OCI-LY7 (cell line): ENCODE measurements at regions not wholly inside any gene's neighbourhood (a gene's known extent, or its start where the extent isn't known, plus 50 kb on each side); places are given as distances from the start of the nearest gene placed in this dataset.

Experiments
- BruUV-seq: library from RNA; stranded (reverse); fragments of 400-500 nt; replicated peaks from 2 replicates; lab custom pipeline; 2021; lab: Mats Ljungman, UMichigan
- CTCF ChIA-PET: fragments of 300-600 bp; sonication (Branson Sonifier 250); formaldehyde crosslinking; loops from one replicate; lab custom pipeline; 2022; ENCODE audit warnings: antibody characterized with exemption; ENCODE audit not compliant: unreplicated experiment; lab: Charles Lee
- POLR2A ChIA-PET: fragments of 300-600 bp; sonication (Branson Sonifier 250); formaldehyde crosslinking; loops from one replicate; lab custom pipeline; 2022; ENCODE audit warnings: antibody characterized with exemption; lab: Charles Lee
- DNase-seq: peaks from one replicate; pipeline ENCODE4 v3.0.0-alpha.2; 2015; ENCODE audit warnings: low spot score
- H2AFZ ChIP-seq: fragments of 200-600 bp; sonication (generic), shearing (Covaris generic); 2 replicates; pipeline ENCODE4 v1.6.1; 2014; ENCODE audit warnings: mild to moderate bottlenecking, antibody characterized with exemption, low read length, moderate library complexity
- H3K27ac ChIP-seq: fragments of 200-600 bp; sonication (generic); 2 replicates; pipeline ENCODE4 v1.5.1; 2014; ENCODE audit warnings: mixed run types, low read depth, mild to moderate bottlenecking, moderate library complexity, low read length, inconsistent platforms; ENCODE audit not compliant: poor library complexity, severe bottlenecking
- H3K36me3 ChIP-seq: fragments of 200-600 bp; sonication (generic); 2 replicates; pipeline ENCODE4 v1.6.1; 2014; ENCODE audit warnings: mild to moderate bottlenecking, antibody characterized with exemption, low read length, moderate library complexity, mixed read lengths; ENCODE audit not compliant: insufficient read depth
- H3K4me1 ChIP-seq: fragments of 200-600 bp; sonication (generic); 2 replicates; pipeline ENCODE4 v1.5.1; 2014; ENCODE audit warnings: mild to moderate bottlenecking, low read length; ENCODE audit not compliant: insufficient read depth, poor library complexity, severe bottlenecking
- H3K4me2 ChIP-seq: fragments of 200-600 bp; sonication (generic); 2 replicates; pipeline ENCODE4 v1.6.1; 2014; ENCODE audit warnings: mild to moderate bottlenecking, low read length
- H3K4me3 ChIP-seq: fragments of 200-600 bp; sonication (generic); 2 replicates; pipeline ENCODE4 v1.5.1; 2014; ENCODE audit warnings: mild to moderate bottlenecking, low read depth, low read length; ENCODE audit not compliant: poor library complexity, severe bottlenecking
- H3K79me2 ChIP-seq: fragments of 200-600 bp; sonication (generic); 2 replicates; pipeline ENCODE4 v1.6.1; 2016; ENCODE audit warnings: low read depth, mild to moderate bottlenecking, low read length, moderate library complexity, mixed read lengths; ENCODE audit not compliant: insufficient read depth
- H3K9me2 ChIP-seq: fragments of 200-600 bp; sonication (generic); 2 replicates; pipeline ENCODE4 v1.6.1; 2016; ENCODE audit warnings: mild to moderate bottlenecking, low read length, mixed read lengths; ENCODE audit not compliant: insufficient read depth
- H3K9me3 ChIP-seq: fragments of 200-600 bp; sonication (generic); 2 replicates; pipeline ENCODE4 v1.6.1; 2014; ENCODE audit warnings: mild to moderate bottlenecking, mixed run types, low read length, mixed read lengths
- H4K20me1 ChIP-seq: fragments of 200-600 bp; sonication (generic); 2 replicates; pipeline ENCODE4 v1.6.1; 2014; ENCODE audit warnings: mild to moderate bottlenecking, antibody characterized with exemption, low read length, moderate library complexity, mixed read lengths; ENCODE audit not compliant: insufficient read depth
- EZH2phosphoT487 ChIP-seq: fragments of 200-600 bp; sonication (generic); IDR thresholded peaks from 2 replicates; pipeline ENCODE4 v1.6.1; 2018; ENCODE audit warnings: low read depth, borderline replicate concordance, mild to moderate bottlenecking, mixed run types, antibody characterized with exemption, low read length, moderate library complexity, mixed read lengths
- intact Hi-C: fragments of 100-400 bp; cut with micrococcal nuclease; formaldehyde crosslinking; loops from one replicate; pipeline ENCODE4 v1.10.0; 2022; ENCODE audit not compliant: unreplicated experiment
- TF ChIP-seq, protein P1 (sequence below): fragments of 200-600 bp; sonication (generic); conservative IDR thresholded peaks from 2 replicates; pipeline ENCODE4 v1.5.1; 2014; ENCODE audit warnings: mild to moderate bottlenecking, antibody characterized with exemption, low read length, moderate library complexity, mixed read lengths

DNA sequence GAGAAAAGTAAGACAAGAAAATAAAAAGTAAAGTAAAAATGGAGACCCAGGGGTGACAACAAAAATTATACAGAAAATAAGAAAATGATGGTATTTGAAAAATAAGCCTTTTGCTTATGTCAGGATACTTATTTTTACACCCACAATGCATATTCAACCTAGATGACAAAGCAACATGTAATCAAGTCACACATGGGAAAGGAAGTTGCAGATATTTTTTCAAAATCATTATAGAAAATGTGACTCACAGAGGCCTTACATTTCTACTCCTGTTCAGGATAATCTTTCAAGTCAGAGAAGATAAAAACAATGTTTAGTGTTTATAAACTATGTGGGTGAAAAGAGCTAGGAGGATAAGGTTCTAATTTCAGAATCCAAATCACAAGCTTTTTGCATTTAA, 275.3 kb upstream of the UBE2E3 start:
- Histone ChIP-seq H3K9me2 (no peaks in the 10 kb centered on the region), H3K27ac (no peak overlapping the region), H2AFZ (no peak overlapping the region), H4K20me1 (no peaks in the 10 kb centered on the region), H3K9me3 (no peaks in the 10 kb centered on the region), H3K36me3 (no peaks in the 10 kb centered on the region), H3K4me2 (no peak overlapping the region), H3K4me1 (no peaks in the 10 kb centered on the region), H3K79me2 (no peaks in the 10 kb centered on the region), H3K4me3 (no peak overlapping the region)
- intact Hi-C loops, result no loop called here
- BruUV-seq, result no TSS peak
- TF ChIP-seq EZH2phosphoT487, result no peak
- TF ChIP-seq, protein P1, sequence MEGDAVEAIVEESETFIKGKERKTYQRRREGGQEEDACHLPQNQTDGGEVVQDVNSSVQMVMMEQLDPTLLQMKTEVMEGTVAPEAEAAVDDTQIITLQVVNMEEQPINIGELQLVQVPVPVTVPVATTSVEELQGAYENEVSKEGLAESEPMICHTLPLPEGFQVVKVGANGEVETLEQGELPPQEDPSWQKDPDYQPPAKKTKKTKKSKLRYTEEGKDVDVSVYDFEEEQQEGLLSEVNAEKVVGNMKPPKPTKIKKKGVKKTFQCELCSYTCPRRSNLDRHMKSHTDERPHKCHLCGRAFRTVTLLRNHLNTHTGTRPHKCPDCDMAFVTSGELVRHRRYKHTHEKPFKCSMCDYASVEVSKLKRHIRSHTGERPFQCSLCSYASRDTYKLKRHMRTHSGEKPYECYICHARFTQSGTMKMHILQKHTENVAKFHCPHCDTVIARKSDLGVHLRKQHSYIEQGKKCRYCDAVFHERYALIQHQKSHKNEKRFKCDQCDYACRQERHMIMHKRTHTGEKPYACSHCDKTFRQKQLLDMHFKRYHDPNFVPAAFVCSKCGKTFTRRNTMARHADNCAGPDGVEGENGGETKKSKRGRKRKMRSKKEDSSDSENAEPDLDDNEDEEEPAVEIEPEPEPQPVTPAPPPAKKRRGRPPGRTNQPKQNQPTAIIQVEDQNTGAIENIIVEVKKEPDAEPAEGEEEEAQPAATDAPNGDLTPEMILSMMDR, result no peak
- ChIA-PET POLR2A (no interaction called here), CTCF (no interaction called here)
- no peak for DNase-seq

DNA sequence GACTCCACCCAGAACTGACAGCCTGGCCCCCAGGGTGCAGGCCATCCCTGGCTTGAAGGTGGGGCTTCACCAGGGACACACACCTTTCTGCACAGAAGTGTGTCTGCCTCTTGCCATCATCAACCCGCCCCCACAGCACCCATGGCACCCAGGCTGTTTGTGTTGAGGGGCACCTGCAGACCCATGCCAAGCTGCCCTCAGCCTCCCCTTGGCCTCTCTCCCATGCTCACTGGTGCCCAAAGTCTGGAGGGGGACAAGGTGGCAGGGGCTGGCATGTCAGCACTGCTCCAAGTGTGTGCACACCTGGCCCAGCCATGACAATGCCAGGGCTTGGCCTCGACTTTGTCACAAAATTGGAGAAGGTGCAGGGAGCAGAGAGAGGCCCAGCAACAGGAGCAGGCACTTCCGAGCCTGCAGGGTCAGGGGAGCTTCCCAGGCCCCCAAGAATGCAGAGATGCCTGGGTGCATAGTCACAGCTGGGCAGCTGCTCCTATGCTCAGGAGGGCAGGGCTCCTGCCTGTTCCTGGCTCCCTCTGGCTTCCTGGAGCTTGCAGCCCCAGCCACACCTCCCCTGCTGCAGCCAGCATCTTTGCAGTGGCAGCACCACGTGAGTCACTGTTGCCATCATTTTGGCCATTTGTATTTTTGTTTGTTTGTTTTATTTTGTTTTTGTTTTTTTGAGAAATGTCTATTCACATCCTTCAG, 280.6 kb upstream of the UBE2E3 start:
- TF ChIP-seq, protein P1, result no peak
- no peak for TF ChIP-seq EZH2phosphoT487
- ChIA-PET CTCF (no interaction called here), POLR2A (interaction anchor here (0.9 kb wide), 1 partner anchor 11 kb away, joined by 3 read pairs; no protein-coding TSS in a partner anchor)
- H3K79me2 ChIP-seq, result no peaks in the 10 kb centered on the region
- no peak for DNase-seq
- no peak overlapping the region for H2AFZ ChIP-seq
- H3K4me2 ChIP-seq, result no peak overlapping the region
- no peaks in the 10 kb centered on the region for H3K9me2 ChIP-seq
- H3K4me3 ChIP-seq, result no peak overlapping the region
- H3K36me3 ChIP-seq, result no peaks in the 10 kb centered on the region
- intact Hi-C loops, result no loop called here
- no peaks in the 10 kb centered on the region for H3K4me1 ChIP-seq
- H3K27ac ChIP-seq, result no peak overlapping the region
- BruUV-seq, result no TSS peak
- no peaks in the 10 kb centered on the region for H4K20me1 ChIP-seq
- no peaks in the 10 kb centered on the region for H3K9me3 ChIP-seq

- no peaks in the 10 kb centered on the region for H3K36me3 ChIP-seq
- H3K79me2 ChIP-seq, result no peaks in the 10 kb centered on the region
- no TSS peak for BruUV-seq
- no peak overlapping the region for H3K4me2 ChIP-seq
- no peak for DNase-seq
- no peaks in the 10 kb centered on the region for H3K9me2 ChIP-seq
- H4K20me1 ChIP-seq, result no peaks in the 10 kb centered on the region
- intact Hi-C loops, result no loop called here
- H3K4me3 ChIP-seq, result no peak overlapping the region
- CTCF ChIA-PET, result no interaction called here
- POLR2A ChIA-PET, result no interaction called here
- no peaks in the 10 kb centered on the region for H3K9me3 ChIP-seq
- H3K27ac ChIP-seq, result no peak overlapping the region
- no peak overlapping the region for H2AFZ ChIP-seq
- no peaks in the 10 kb centered on the region for H3K4me1 ChIP-seq
- TF ChIP-seq, protein P1, result no peak
- TF ChIP-seq EZH2phosphoT487, result no peak
These were observed 281.7 kb upstream of the UBE2E3 start for GRCh38 chr2:180698668-180699067.
